ENCODE measurements at regions not wholly inside any gene's neighbourhood (a gene's known extent, or its start where the extent isn't known, plus 50 kb on each side); places are given as distances from the start of the nearest gene placed in this dataset.

DNA sequence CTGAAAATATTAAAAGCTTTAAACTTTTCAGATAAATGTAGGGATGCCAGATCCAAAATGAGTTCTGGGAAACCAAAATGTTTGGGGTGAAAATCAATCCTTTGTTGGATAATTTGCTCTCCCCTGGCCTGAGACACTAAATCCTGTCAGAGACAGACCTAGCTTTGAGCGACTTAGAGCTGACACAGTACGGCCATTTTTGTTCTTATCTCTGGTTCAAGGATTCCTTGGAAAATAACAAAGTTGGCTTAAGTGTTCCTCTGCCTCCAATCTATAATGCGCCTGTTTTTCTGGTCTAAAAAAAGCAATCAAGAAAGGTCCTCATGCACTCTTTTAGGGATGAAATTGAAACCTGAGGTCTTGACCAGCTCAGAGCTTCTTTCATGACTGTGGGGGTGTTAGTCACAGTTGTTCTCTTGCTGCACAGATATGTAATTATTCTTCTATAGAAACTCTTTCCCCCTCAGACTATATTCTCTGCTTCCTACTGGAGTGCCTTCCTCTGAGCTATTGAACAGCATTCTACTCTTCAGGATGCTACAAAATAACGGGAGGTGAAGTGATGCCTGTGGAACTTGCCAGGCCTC, 52.3 kb upstream of the EGLN3 start:
- DNase-seq (ENCODE audit: low spot score) (no peak), ATAC-seq (no peak)
- ChIA-PET POLR2A (interaction anchor here (0.6 kb wide), 1 partner anchor 57 kb away, joined by 3 read pairs; no protein-coding TSS in a partner anchor), CTCF (interaction anchor here (2.4 kb wide), 1 partner anchor 154 kb away, joined by 15 read pairs; no protein-coding TSS in a partner anchor)
- no peak overlapping the region for H3K4me3 Mint-ChIP-seq
- no peaks in the 10 kb centered on the region; the same call in 1 of the 2 replicates for H3K27me3 Mint-ChIP-seq (ENCODE audit: low read depth)
- H3K4me1 Mint-ChIP-seq = no peaks in the 10 kb centered on the region
- H3K36me3 Mint-ChIP-seq = no peaks in the 10 kb centered on the region
- no peaks in the 10 kb centered on the region for H3K9me3 Mint-ChIP-seq
- no peak for TF ChIP-seq ATF1 (CRISPR knock-in tag; IDR thresholded peaks at IDR 0.05)
- no peak for TF ChIP-seq FOXK1 (CRISPR knock-in tag; IDR thresholded peaks at IDR 0.05)
- no peak for TF ChIP-seq ZNF396 (CRISPR knock-in tag; IDR thresholded peaks at IDR 0.05; ENCODE audit: borderline replicate concordance)
- TF ChIP-seq, protein P1, sequence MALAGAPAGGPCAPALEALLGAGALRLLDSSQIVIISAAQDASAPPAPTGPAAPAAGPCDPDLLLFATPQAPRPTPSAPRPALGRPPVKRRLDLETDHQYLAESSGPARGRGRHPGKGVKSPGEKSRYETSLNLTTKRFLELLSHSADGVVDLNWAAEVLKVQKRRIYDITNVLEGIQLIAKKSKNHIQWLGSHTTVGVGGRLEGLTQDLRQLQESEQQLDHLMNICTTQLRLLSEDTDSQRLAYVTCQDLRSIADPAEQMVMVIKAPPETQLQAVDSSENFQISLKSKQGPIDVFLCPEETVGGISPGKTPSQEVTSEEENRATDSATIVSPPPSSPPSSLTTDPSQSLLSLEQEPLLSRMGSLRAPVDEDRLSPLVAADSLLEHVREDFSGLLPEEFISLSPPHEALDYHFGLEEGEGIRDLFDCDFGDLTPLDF (CRISPR knock-in tag; IDR thresholded peaks at IDR 0.05) = no peak
- TF ChIP-seq, protein P2, sequence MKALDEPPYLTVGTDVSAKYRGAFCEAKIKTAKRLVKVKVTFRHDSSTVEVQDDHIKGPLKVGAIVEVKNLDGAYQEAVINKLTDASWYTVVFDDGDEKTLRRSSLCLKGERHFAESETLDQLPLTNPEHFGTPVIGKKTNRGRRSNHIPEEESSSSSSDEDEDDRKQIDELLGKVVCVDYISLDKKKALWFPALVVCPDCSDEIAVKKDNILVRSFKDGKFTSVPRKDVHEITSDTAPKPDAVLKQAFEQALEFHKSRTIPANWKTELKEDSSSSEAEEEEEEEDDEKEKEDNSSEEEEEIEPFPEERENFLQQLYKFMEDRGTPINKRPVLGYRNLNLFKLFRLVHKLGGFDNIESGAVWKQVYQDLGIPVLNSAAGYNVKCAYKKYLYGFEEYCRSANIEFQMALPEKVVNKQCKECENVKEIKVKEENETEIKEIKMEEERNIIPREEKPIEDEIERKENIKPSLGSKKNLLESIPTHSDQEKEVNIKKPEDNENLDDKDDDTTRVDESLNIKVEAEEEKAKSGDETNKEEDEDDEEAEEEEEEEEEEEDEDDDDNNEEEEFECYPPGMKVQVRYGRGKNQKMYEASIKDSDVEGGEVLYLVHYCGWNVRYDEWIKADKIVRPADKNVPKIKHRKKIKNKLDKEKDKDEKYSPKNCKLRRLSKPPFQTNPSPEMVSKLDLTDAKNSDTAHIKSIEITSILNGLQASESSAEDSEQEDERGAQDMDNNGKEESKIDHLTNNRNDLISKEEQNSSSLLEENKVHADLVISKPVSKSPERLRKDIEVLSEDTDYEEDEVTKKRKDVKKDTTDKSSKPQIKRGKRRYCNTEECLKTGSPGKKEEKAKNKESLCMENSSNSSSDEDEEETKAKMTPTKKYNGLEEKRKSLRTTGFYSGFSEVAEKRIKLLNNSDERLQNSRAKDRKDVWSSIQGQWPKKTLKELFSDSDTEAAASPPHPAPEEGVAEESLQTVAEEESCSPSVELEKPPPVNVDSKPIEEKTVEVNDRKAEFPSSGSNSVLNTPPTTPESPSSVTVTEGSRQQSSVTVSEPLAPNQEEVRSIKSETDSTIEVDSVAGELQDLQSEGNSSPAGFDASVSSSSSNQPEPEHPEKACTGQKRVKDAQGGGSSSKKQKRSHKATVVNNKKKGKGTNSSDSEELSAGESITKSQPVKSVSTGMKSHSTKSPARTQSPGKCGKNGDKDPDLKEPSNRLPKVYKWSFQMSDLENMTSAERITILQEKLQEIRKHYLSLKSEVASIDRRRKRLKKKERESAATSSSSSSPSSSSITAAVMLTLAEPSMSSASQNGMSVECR (CRISPR knock-in tag; IDR thresholded peaks at IDR 0.05; ENCODE audit: borderline replicate concordance) = no peak
- no peak overlapping the region for H3K27ac Mint-ChIP-seq
